OCI-LY7 (cell line): ENCODE measurements at regions not wholly inside any gene's neighbourhood (a gene's known extent, or its start where the extent isn't known, plus 50 kb on each side); places are given as distances from the start of the nearest gene placed in this dataset.

Experiments used
- EZH2phosphoT487 ChIP-seq: fragments of 200-600 bp; sonication (generic); IDR thresholded peaks from 2 replicates; pipeline ENCODE4 v1.6.1; 2018; ENCODE audit warnings: low read depth, borderline replicate concordance, mild to moderate bottlenecking, mixed run types, antibody characterized with exemption, low read length, moderate library complexity, mixed read lengths
- TF ChIP-seq, protein P1 (sequence below): fragments of 200-600 bp; sonication (generic); conservative IDR thresholded peaks from 2 replicates; pipeline ENCODE4 v1.5.1; 2014; ENCODE audit warnings: mild to moderate bottlenecking, antibody characterized with exemption, low read length, moderate library complexity, mixed read lengths

DNA sequence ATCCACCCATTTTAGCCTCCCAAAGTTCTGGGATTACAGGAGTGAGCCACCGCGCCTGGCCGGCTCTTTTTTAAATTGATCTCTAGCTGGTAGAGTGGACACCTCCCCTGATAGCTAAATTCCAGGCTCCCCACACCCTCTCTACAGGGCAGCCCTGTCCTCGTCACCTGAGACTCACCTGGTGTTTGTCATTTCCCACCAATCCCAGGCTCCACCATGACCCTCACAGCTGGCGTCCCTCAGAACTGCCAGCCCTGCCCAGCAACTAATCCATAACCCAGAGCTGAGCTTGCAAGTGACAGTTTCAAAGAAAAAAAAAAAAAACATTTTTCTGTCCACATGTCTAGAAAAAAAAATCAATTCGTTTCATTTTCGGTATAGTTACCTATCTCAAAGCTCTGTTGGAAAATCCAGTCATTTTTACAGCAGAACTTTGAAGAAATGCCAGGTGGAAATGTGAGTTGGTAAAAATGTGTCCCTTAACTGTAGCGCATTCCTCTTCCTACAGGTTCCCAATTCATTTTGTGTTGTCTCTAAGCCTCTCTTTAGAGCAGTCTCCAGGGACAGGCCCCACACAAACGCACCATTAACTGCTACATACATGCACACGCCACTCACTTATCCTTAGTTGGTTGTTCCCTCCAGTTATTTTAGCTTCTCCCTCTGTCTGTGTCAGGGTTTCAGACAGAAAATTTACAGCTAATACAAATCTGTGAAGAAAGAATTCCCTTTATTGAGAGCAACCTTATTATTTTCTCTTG, 294.7 kb downstream of the FBXO15 start:
- no peak for TF ChIP-seq EZH2phosphoT487
- TF ChIP-seq, protein P1, sequence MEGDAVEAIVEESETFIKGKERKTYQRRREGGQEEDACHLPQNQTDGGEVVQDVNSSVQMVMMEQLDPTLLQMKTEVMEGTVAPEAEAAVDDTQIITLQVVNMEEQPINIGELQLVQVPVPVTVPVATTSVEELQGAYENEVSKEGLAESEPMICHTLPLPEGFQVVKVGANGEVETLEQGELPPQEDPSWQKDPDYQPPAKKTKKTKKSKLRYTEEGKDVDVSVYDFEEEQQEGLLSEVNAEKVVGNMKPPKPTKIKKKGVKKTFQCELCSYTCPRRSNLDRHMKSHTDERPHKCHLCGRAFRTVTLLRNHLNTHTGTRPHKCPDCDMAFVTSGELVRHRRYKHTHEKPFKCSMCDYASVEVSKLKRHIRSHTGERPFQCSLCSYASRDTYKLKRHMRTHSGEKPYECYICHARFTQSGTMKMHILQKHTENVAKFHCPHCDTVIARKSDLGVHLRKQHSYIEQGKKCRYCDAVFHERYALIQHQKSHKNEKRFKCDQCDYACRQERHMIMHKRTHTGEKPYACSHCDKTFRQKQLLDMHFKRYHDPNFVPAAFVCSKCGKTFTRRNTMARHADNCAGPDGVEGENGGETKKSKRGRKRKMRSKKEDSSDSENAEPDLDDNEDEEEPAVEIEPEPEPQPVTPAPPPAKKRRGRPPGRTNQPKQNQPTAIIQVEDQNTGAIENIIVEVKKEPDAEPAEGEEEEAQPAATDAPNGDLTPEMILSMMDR: no peak
